Osteocyte (in vitro differentiated cells): ENCODE measurements at regions not wholly inside any gene's neighbourhood (a gene's known extent, or its start where the extent isn't known, plus 50 kb on each side); places are given as distances from the start of the nearest gene placed in this dataset.

Experiments used
- DNase-seq: peaks from one replicate; pipeline ENCODE4 v3.0.0; 2021; ENCODE audit warnings: mixed read lengths; ENCODE audit not compliant: unreplicated experiment; ENCODE audit errors: extremely low spot score
- H3K27ac Mint-ChIP-seq: one replicate; pipeline ENCODE4 v1.8.0; 2021; ENCODE audit warnings: mild to moderate bottlenecking, mixed read lengths; ENCODE audit not compliant: unreplicated experiment
- H3K27me3 Mint-ChIP-seq: one replicate; pipeline ENCODE4 v1.8.0; 2021; ENCODE audit warnings: mixed read lengths; ENCODE audit not compliant: unreplicated experiment
- H3K36me3 Mint-ChIP-seq: one replicate; pipeline ENCODE4 v1.8.0; 2021; ENCODE audit warnings: mixed read lengths; ENCODE audit not compliant: unreplicated experiment
- H3K4me1 Mint-ChIP-seq: one replicate; pipeline ENCODE4 v1.8.0; 2021; ENCODE audit warnings: mixed read lengths; ENCODE audit not compliant: unreplicated experiment
- H3K4me3 Mint-ChIP-seq: one replicate; pipeline ENCODE4 v1.8.0; 2021; ENCODE audit warnings: mild to moderate bottlenecking, moderate library complexity, mixed read lengths; ENCODE audit not compliant: unreplicated experiment
- H3K9me3 Mint-ChIP-seq: one replicate; pipeline ENCODE4 v1.8.0; 2021; ENCODE audit warnings: mixed read lengths; ENCODE audit not compliant: unreplicated experiment
- CTCF ChIP-seq: fragments of 200-600 bp; sonication (generic); IDR thresholded peaks from 2 replicates; pipeline ENCODE4 v1.5.0; 2021; ENCODE audit warnings: antibody characterized with exemption, mild to moderate bottlenecking, moderate library complexity

- Mint-ChIP-seq H3K4me1 (no peaks in the 10 kb centered on the region), H3K27ac (no peak overlapping the region), H3K27me3 (no peaks in the 10 kb centered on the region), H3K4me3 (no peak overlapping the region), H3K36me3 (no peaks in the 10 kb centered on the region), H3K9me3 (no peaks in the 10 kb centered on the region)
- DNase-seq = no peak
- no peak for TF ChIP-seq CTCF
These were observed 276.3 kb upstream of the PCDH9 start for GRCh38 chr13:67506407-67506806.

- DNase-seq = no peak
- H3K27ac Mint-ChIP-seq = no peak overlapping the region
- no peaks in the 10 kb centered on the region for H3K4me1 Mint-ChIP-seq
- TF ChIP-seq CTCF = no peak
- no peaks in the 10 kb centered on the region for H3K9me3 Mint-ChIP-seq
- no peaks in the 10 kb centered on the region for H3K27me3 Mint-ChIP-seq
- H3K36me3 Mint-ChIP-seq = no peaks in the 10 kb centered on the region
- H3K4me3 Mint-ChIP-seq = no peak overlapping the region
These were observed 275.2 kb upstream of the PCDH9 start for GRCh38 chr13:67505376-67505775.

GRCh38 chr13:67498948-67499347 is 268.8 kb upstream of the PCDH9 start:
- Mint-ChIP-seq H3K27ac (no peak overlapping the region), H3K27me3 (no peaks in the 10 kb centered on the region), H3K4me3 (no peak overlapping the region), H3K4me1 (peaks cover 8% of the 10 kb centered on the region), H3K9me3 (no peaks in the 10 kb centered on the region), H3K36me3 (no peaks in the 10 kb centered on the region)
- no peak for DNase-seq
- no peak for TF ChIP-seq CTCF

GRCh38 chr13:67493835-67494234 is 263.7 kb upstream of the PCDH9 start:
- Mint-ChIP-seq H3K27me3 (no peaks in the 10 kb centered on the region), H3K9me3 (no peaks in the 10 kb centered on the region), H3K27ac (no peak overlapping the region), H3K4me3 (no peak overlapping the region), H3K4me1 (peaks cover 8% of the 10 kb centered on the region), H3K36me3 (no peaks in the 10 kb centered on the region)
- TF ChIP-seq CTCF = no peak
- no peak for DNase-seq

GRCh38 chr13:67489016-67489415 is 258.9 kb upstream of the PCDH9 start:
- no peak for DNase-seq

More at GRCh38 chr13:67489016-67489415, 258.9 kb upstream of the PCDH9 start:
- H3K4me1 Mint-ChIP-seq = no peaks in the 10 kb centered on the region
- H3K27me3 Mint-ChIP-seq = no peaks in the 10 kb centered on the region
- H3K27ac Mint-ChIP-seq = no peak overlapping the region
- no peak for TF ChIP-seq CTCF
- H3K9me3 Mint-ChIP-seq = no peaks in the 10 kb centered on the region
- no peaks in the 10 kb centered on the region for H3K36me3 Mint-ChIP-seq
- no peak overlapping the region for H3K4me3 Mint-ChIP-seq
